OCI-LY1 (cell line): ENCODE measurements at regions not wholly inside any gene's neighbourhood (a gene's known extent, or its start where the extent isn't known, plus 50 kb on each side); places are given as distances from the start of the nearest gene placed in this dataset.

Source experiments
- H2AFZ ChIP-seq: fragments of 200-600 bp; sonication (generic), shearing (Covaris generic); 2 replicates; pipeline ENCODE4 v1.6.0; 2014; ENCODE audit warnings: antibody characterized with exemption, mild to moderate bottlenecking, low read length
- H3F3A ChIP-seq: fragments of 200-600 bp; sonication (generic), shearing (Covaris generic); 2 replicates; pipeline ENCODE4 v1.6.0; 2014; ENCODE audit warnings: mild to moderate bottlenecking, antibody characterized with exemption, low read length, moderate library complexity; ENCODE audit not compliant: insufficient read depth
- H3K27ac ChIP-seq: fragments of 200-600 bp; sonication (generic); 2 replicates; pipeline ENCODE4 v1.5.1; 2014; ENCODE audit warnings: low read length, mixed run types, mild to moderate bottlenecking, low read depth; ENCODE audit not compliant: poor library complexity, severe bottlenecking
- H3K27me3 ChIP-seq: fragments of 200-600 bp; sonication (generic); 2 replicates; pipeline ENCODE4 v1.6.0; 2014; ENCODE audit warnings: antibody characterized with exemption, mild to moderate bottlenecking, low read length, moderate library complexity; ENCODE audit not compliant: insufficient read depth
- H3K36me3 ChIP-seq: fragments of 200-600 bp; sonication (generic); 2 replicates; pipeline ENCODE4 v1.6.1; 2014; ENCODE audit warnings: mild to moderate bottlenecking, antibody characterized with exemption, low read length, moderate library complexity, mixed read lengths; ENCODE audit not compliant: insufficient read depth
- H3K4me1 ChIP-seq: fragments of 200-600 bp; sonication (generic); 2 replicates; pipeline ENCODE4 v1.5.1; 2014; ENCODE audit warnings: mild to moderate bottlenecking, low read length, moderate library complexity; ENCODE audit not compliant: insufficient read depth, severe bottlenecking
- H3K4me2 ChIP-seq: fragments of 200-600 bp; sonication (generic), shearing (Covaris generic); 2 replicates; pipeline ENCODE4 v1.6.1; 2014; ENCODE audit warnings: low read length
- H3K4me3 ChIP-seq: fragments of 200-600 bp; sonication (generic); 2 replicates; pipeline ENCODE4 v1.5.1; 2014; ENCODE audit warnings: low read length, low read depth, mild to moderate bottlenecking, mixed read lengths; ENCODE audit not compliant: poor library complexity, severe bottlenecking
- H3K79me2 ChIP-seq: fragments of 200-600 bp; shearing (Covaris generic); 2 replicates; pipeline ENCODE4 v1.6.1; 2016; ENCODE audit warnings: mixed run types, low read length, mixed read lengths; ENCODE audit not compliant: insufficient read depth
- H3K9ac ChIP-seq: fragments of 200-600 bp; sonication (generic), shearing (Covaris generic); 2 replicates; pipeline ENCODE4 v1.6.1; 2014; ENCODE audit warnings: mild to moderate bottlenecking, low read length, mixed read lengths
- H3K9me2 ChIP-seq: fragments of 200-600 bp; sonication (generic), shearing (Covaris generic); 2 replicates; pipeline ENCODE4 v1.6.1; 2014; ENCODE audit warnings: low read depth, mild to moderate bottlenecking, low read length, mixed read lengths
- H3K9me3 ChIP-seq: fragments of 200-600 bp; shearing (Covaris generic); 2 replicates; pipeline ENCODE4 v1.6.1; 2014; ENCODE audit warnings: low read length, mixed read lengths
- H4K20me1 ChIP-seq: fragments of 200-600 bp; sonication (generic), shearing (Covaris generic); 2 replicates; pipeline ENCODE4 v1.6.0; 2016; ENCODE audit warnings: mild to moderate bottlenecking, low read length; ENCODE audit not compliant: insufficient read depth
- EZH2 ChIP-seq: fragments of 200-600 bp; sonication (generic), shearing (Covaris generic); IDR thresholded peaks from 2 replicates; pipeline ENCODE4 v1.8.0; 2017; ENCODE audit warnings: borderline replicate concordance, mixed run types, mild to moderate bottlenecking, antibody characterized with exemption, low read length, moderate library complexity, mixed read lengths
- TF ChIP-seq, protein P1 (sequence below): fragments of 200-600 bp; sonication (generic), shearing (Covaris generic); IDR thresholded peaks from 2 replicates; pipeline ENCODE4 v1.5.1; 2017; ENCODE audit warnings: mild to moderate bottlenecking, antibody characterized with exemption, low read length, moderate library complexity, mixed read lengths

DNA sequence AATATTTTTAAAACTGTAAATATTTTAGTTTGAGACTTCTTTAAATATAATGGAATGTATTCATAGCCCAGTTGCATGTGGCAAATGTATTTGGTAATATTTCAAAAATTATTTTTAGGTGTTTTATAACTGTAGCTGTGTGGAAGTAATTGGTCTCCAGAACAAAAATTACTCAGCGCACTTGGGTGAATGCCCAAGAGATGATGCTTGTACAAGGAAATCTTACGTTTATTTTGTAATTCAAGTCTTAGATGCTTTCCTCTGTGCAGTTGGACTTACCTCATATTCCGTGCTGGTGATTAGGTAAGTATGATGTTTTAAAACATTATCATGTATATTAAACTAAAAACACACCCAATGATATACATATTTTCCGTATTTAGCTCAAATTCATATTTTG is 76.7 kb upstream of the SLCO1B1 start:
- no peaks in the 10 kb centered on the region for H3K9me3 ChIP-seq
- H3K27ac ChIP-seq = no peak overlapping the region
- H3K27me3 ChIP-seq = no peaks in the 10 kb centered on the region
- no peak overlapping the region for H3K9ac ChIP-seq
- no peaks in the 10 kb centered on the region for H3K4me1 ChIP-seq
- H3K4me2 ChIP-seq = no peak overlapping the region
- no peaks in the 10 kb centered on the region for H3F3A ChIP-seq
- H3K4me3 ChIP-seq = no peak overlapping the region
- no peaks in the 10 kb centered on the region for H3K36me3 ChIP-seq
- no peak overlapping the region for H2AFZ ChIP-seq
- no peaks in the 10 kb centered on the region for H4K20me1 ChIP-seq
- TF ChIP-seq, protein P1, sequence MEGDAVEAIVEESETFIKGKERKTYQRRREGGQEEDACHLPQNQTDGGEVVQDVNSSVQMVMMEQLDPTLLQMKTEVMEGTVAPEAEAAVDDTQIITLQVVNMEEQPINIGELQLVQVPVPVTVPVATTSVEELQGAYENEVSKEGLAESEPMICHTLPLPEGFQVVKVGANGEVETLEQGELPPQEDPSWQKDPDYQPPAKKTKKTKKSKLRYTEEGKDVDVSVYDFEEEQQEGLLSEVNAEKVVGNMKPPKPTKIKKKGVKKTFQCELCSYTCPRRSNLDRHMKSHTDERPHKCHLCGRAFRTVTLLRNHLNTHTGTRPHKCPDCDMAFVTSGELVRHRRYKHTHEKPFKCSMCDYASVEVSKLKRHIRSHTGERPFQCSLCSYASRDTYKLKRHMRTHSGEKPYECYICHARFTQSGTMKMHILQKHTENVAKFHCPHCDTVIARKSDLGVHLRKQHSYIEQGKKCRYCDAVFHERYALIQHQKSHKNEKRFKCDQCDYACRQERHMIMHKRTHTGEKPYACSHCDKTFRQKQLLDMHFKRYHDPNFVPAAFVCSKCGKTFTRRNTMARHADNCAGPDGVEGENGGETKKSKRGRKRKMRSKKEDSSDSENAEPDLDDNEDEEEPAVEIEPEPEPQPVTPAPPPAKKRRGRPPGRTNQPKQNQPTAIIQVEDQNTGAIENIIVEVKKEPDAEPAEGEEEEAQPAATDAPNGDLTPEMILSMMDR = no peak
- no peak for TF ChIP-seq EZH2
- H3K9me2 ChIP-seq = no peaks in the 10 kb centered on the region
- no peaks in the 10 kb centered on the region for H3K79me2 ChIP-seq

DNA sequence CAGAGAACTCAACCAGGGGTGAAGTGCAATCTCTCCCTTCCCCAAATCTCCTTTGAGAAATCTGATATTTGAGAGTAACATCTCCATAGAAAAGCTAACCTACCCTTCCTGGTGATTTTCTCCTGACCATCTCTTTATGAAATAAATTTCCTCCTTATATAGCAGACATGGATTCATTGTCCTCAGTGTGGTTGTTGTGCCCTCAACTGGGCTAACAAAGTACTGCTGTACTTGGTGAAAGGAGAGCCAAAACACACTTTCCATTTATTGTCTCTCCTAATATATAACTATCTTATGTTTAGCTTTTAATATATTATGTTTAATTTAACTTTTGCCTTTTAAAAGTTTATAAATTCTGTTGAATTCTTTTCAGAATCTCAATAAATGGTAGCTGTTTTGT is 65.1 kb upstream of the SLCO1B1 start:
- H3K27ac ChIP-seq = no peak overlapping the region
- no peak overlapping the region for H3K9ac ChIP-seq
- no peak overlapping the region for H3K4me3 ChIP-seq
- no peaks in the 10 kb centered on the region for H3K36me3 ChIP-seq
- no peaks in the 10 kb centered on the region for H3K4me1 ChIP-seq
- H3K9me2 ChIP-seq = no peaks in the 10 kb centered on the region
- H3K79me2 ChIP-seq = no peaks in the 10 kb centered on the region
- H2AFZ ChIP-seq = no peak overlapping the region
- H3F3A ChIP-seq = no peaks in the 10 kb centered on the region
- no peaks in the 10 kb centered on the region for H4K20me1 ChIP-seq
- TF ChIP-seq EZH2 = no peak
- TF ChIP-seq, protein P1 = peak; percentile 58
- H3K27me3 ChIP-seq = no peaks in the 10 kb centered on the region
- no peak overlapping the region for H3K4me2 ChIP-seq
- H3K9me3 ChIP-seq = no peaks in the 10 kb centered on the region

DNA sequence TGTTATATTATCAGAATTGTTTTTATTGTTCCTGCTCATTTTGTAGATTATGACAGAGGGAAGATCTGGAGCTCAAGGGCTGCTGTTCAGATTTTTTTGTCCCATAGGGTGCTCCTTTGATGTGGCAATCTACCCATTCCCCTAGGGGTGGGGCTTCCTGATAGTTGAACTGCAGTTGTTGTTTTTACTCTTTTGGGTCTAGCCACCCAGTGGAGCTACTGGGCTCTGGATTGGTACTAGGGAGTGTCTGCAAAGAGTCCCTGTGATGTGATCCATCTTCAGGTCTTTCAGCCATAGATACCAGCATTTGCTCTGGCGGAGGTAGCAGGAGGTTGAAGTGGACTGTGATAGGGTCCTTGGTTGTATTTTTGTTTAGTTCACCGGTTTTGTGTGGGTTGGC is 57.9 kb upstream of the SLCO1B1 start:
- H2AFZ ChIP-seq = no peak overlapping the region

More for the DNA sequence above, 57.9 kb upstream of the SLCO1B1 start:
- Histone ChIP-seq H3K36me3 (no peaks in the 10 kb centered on the region), H3F3A (no peaks in the 10 kb centered on the region), H3K9me3 (no peaks in the 10 kb centered on the region), H4K20me1 (no peaks in the 10 kb centered on the region), H3K79me2 (no peaks in the 10 kb centered on the region), H3K27me3 (no peaks in the 10 kb centered on the region), H3K9me2 (no peaks in the 10 kb centered on the region), H3K4me1 (no peaks in the 10 kb centered on the region), H3K4me2 (no peak overlapping the region), H3K27ac (no peak overlapping the region), H3K4me3 (no peak overlapping the region), H3K9ac (no peak overlapping the region)
- TF ChIP-seq, protein P1 = no peak
- no peak for TF ChIP-seq EZH2
